DOHH2 (cell line): ENCODE measurements at regions not wholly inside any gene's neighbourhood (a gene's known extent, or its start where the extent isn't known, plus 50 kb on each side); places are given as distances from the start of the nearest gene placed in this dataset.
"Not testable (repeated sequence)": the region's sequence is repeated elsewhere in the genome, so short reads cannot be mapped to it uniquely, and the experiment has no call there.

Experiments used
- H3F3A ChIP-seq: fragments of 200-600 bp; sonication (generic), shearing (Covaris generic); 2 replicates; pipeline ENCODE4 v1.6.0; 2016; ENCODE audit warnings: antibody characterized with exemption, mild to moderate bottlenecking; ENCODE audit not compliant: control insufficient read depth, insufficient read depth
- H3K27ac ChIP-seq: fragments of 200-600 bp; sonication (generic); 2 replicates; pipeline ENCODE4 v1.5.1; 2014; ENCODE audit warnings: low read depth, mild to moderate bottlenecking, low read length, moderate library complexity
- H3K27me3 ChIP-seq: fragments of 200-600 bp; sonication (generic); 2 replicates; pipeline ENCODE4 v1.6.1; 2014; ENCODE audit warnings: mild to moderate bottlenecking, low read length, mixed read lengths; ENCODE audit not compliant: control insufficient read depth
- H3K36me3 ChIP-seq: fragments of 200-600 bp; sonication (generic); 2 replicates; pipeline ENCODE4 v1.6.1; 2014; ENCODE audit warnings: mild to moderate bottlenecking, low read length, moderate library complexity, mixed read lengths; ENCODE audit not compliant: control insufficient read depth
- H3K4me1 ChIP-seq: fragments of 200-600 bp; sonication (generic); 2 replicates; pipeline ENCODE4 v1.6.1; 2014; ENCODE audit warnings: mild to moderate bottlenecking, low read length, mixed read lengths; ENCODE audit not compliant: control insufficient read depth
- H3K4me2 ChIP-seq: fragments of 200-600 bp; sonication (generic); 2 replicates; pipeline ENCODE4 v1.6.0; 2014; ENCODE audit warnings: mild to moderate bottlenecking, low read length, moderate library complexity
- H3K4me3 ChIP-seq: fragments of 200-600 bp; sonication (generic); 2 replicates; pipeline ENCODE4 v1.5.1; 2014; ENCODE audit warnings: mild to moderate bottlenecking, low read length, mixed read lengths
- H3K79me2 ChIP-seq: fragments of 200-600 bp; sonication (generic); 2 replicates; pipeline ENCODE4 v1.6.1; 2014; ENCODE audit warnings: mild to moderate bottlenecking, low read length, mixed read lengths; ENCODE audit not compliant: control insufficient read depth
- H3K9me2 ChIP-seq: fragments of 200-600 bp; sonication (generic); replicated peaks from 2 replicates; pipeline ENCODE4 v1.6.1; 2014; ENCODE audit warnings: mild to moderate bottlenecking, low read length, mixed read lengths; ENCODE audit not compliant: control insufficient read depth
- H3K9me3 ChIP-seq: fragments of 200-600 bp; sonication (generic); 2 replicates; pipeline ENCODE4 v1.6.1; 2014; ENCODE audit warnings: antibody characterized with exemption, low read length, mixed read lengths; ENCODE audit not compliant: control insufficient read depth, insufficient read depth
- H4K20me1 ChIP-seq: fragments of 200-600 bp; sonication (generic); 2 replicates; pipeline ENCODE4 v1.6.0; 2014; ENCODE audit warnings: low read depth, mild to moderate bottlenecking, antibody characterized with exemption, low read length, moderate library complexity; ENCODE audit not compliant: control insufficient read depth, insufficient read depth
- CTCF ChIP-seq: fragments of 200-600 bp; sonication (generic); IDR thresholded peaks from one replicate; pipeline ENCODE4 v1.5.1; 2014; ENCODE audit warnings: antibody characterized with exemption, mild to moderate bottlenecking, low read depth, low read length; ENCODE audit not compliant: poor library complexity, severe bottlenecking
- EZH2phosphoT487 ChIP-seq: fragments of 200-600 bp; sonication (generic); IDR thresholded peaks from 2 replicates; pipeline ENCODE4 v1.6.1; 2017; ENCODE audit warnings: borderline replicate concordance, mild to moderate bottlenecking, antibody characterized with exemption, low read length, moderate library complexity, mixed read lengths

GRCh38 chr5:39618391-39618790 lies 193.6 kb upstream of the DAB2 start:
- no peaks in the 10 kb centered on the region for H3K4me1 ChIP-seq
- no peaks in the 10 kb centered on the region for H3K9me3 ChIP-seq
- H3K4me2 ChIP-seq = no peak overlapping the region
- no peak overlapping the region for H3K27ac ChIP-seq
- no peaks in the 10 kb centered on the region for H3K79me2 ChIP-seq
- H3K9me2 ChIP-seq = no peaks in the 10 kb centered on the region
- H3K4me3 ChIP-seq = no peak overlapping the region
- no peaks in the 10 kb centered on the region for H3F3A ChIP-seq
- no peaks in the 10 kb centered on the region for H3K36me3 ChIP-seq
- TF ChIP-seq EZH2phosphoT487 (no peak), CTCF (no peak)
- H3K27me3 ChIP-seq = no peaks in the 10 kb centered on the region
- H4K20me1 ChIP-seq = no peaks in the 10 kb centered on the region

GRCh38 chr5:39616131-39616530 lies 191.4 kb upstream of the DAB2 start:
- no peaks in the 10 kb centered on the region for H3K27me3 ChIP-seq
- H4K20me1 ChIP-seq = no peaks in the 10 kb centered on the region
- no peaks in the 10 kb centered on the region for H3K4me1 ChIP-seq
- H3F3A ChIP-seq = no peaks in the 10 kb centered on the region
- no peak overlapping the region for H3K4me3 ChIP-seq
- H3K9me3 ChIP-seq = no peaks in the 10 kb centered on the region
- no peaks in the 10 kb centered on the region for H3K79me2 ChIP-seq
- H3K4me2 ChIP-seq = no peak overlapping the region
- TF ChIP-seq EZH2phosphoT487 (no peak), CTCF (no peak)
- no peaks in the 10 kb centered on the region for H3K36me3 ChIP-seq
- no peak overlapping the region for H3K27ac ChIP-seq
- H3K9me2 ChIP-seq = no peaks in the 10 kb centered on the region

GRCh38 chr5:39611076-39611475 lies 186.3 kb upstream of the DAB2 start:
- H3K4me2 ChIP-seq, H3K27me3 ChIP-seq, H3K4me3 ChIP-seq, H3K27ac ChIP-seq, H3K79me2 ChIP-seq, H4K20me1 ChIP-seq, H3K9me2 ChIP-seq, H3F3A ChIP-seq, H3K9me3 ChIP-seq, H3K36me3 ChIP-seq, H3K4me1 ChIP-seq: not testable (repeated sequence)

GRCh38 chr5:39608024-39608423 lies 183.2 kb upstream of the DAB2 start:
- Histone ChIP-seq H3K79me2 (no peaks in the 10 kb centered on the region), H3K4me1 (no peaks in the 10 kb centered on the region), H3K27me3 (no peaks in the 10 kb centered on the region), H3F3A (no peaks in the 10 kb centered on the region), H3K9me2 (no peaks in the 10 kb centered on the region), H3K9me3 (no peaks in the 10 kb centered on the region), H3K4me2 (no peak overlapping the region), H3K4me3 (no peak overlapping the region), H3K36me3 (no peaks in the 10 kb centered on the region), H3K27ac (no peak overlapping the region), H4K20me1 (no peaks in the 10 kb centered on the region)
- no peak for TF ChIP-seq EZH2phosphoT487
- TF ChIP-seq CTCF = no peak
